Ascending aorta (tissue), 2 donors: ENCODE measurements at regions not wholly inside any gene's neighbourhood (a gene's known extent, or its start where the extent isn't known, plus 50 kb on each side); places are given as distances from the start of the nearest gene placed in this dataset.

Source experiments
- DNase-seq, 2 donors: peaks; one replicate each; pipeline ENCODE4 v3.0.0-alpha.2; 2019; ENCODE audit warnings: low spot score in 2 of 2
- H3K27ac ChIP-seq, 2 donors: fragments of 200-600 bp; sonication (generic); one replicate each; pipeline ENCODE4 v1.5.1; 2016 to 2017; ENCODE audit warnings: mild to moderate bottlenecking in 1 of 2
- H3K27me3 ChIP-seq: fragments of 200-600 bp; sonication (generic); one replicate; pipeline ENCODE4 v1.5.1; 2017
- H3K36me3 ChIP-seq, 2 donors: fragments of 200-600 bp; sonication (generic); one replicate each; pipeline ENCODE4 v1.5.1; 2016
- H3K4me1 ChIP-seq, 2 donors: fragments of 200-600 bp; sonication (generic); one replicate each; pipeline ENCODE4 v1.5.1; 2016 to 2017; ENCODE audit warnings: mild to moderate bottlenecking in 1 of 2
- H3K4me3 ChIP-seq, 2 donors: fragments of 200-600 bp; sonication (generic); one replicate each; pipeline ENCODE4 v1.5.1; 2016 to 2017; ENCODE audit warnings: mild to moderate bottlenecking in 1 of 2
- H3K9me3 ChIP-seq, 2 donors: fragments of 200-600 bp; sonication (generic); one replicate each; pipeline ENCODE4 v1.5.1; 2016
- CTCF ChIP-seq, 3 experiments: fragments of 200-600 bp in 2 of 3; fragments of 450-650 bp in 1 of 3; sonication (generic) in 2 of 3; IDR thresholded peaks; one replicate each; pipeline ENCODE4 v1.5.1; 2016 to 2019; ENCODE audit warnings: antibody characterized with exemption in 3 of 3, mild to moderate bottlenecking in 1 of 3, moderate library complexity in 1 of 3
- intact Hi-C: fragments of 100-400 bp; cut with DNase I; formaldehyde crosslinking; loops from one replicate; pipeline ENCODE4 v1.15.1; 2023

GRCh38 chr21:16389643-16390042 is 659.9 kb downstream of the USP25 start:
- DNase-seq: no peak
- Histone ChIP-seq H3K27ac (no peak overlapping the region), H3K36me3 (no peaks in the 10 kb centered on the region), H3K9me3 (no peaks in the 10 kb centered on the region), H3K4me1 (no peaks in the 10 kb centered on the region), H3K4me3 (no peak overlapping the region), H3K27me3 (no peaks in the 10 kb centered on the region)
- intact Hi-C loops: no loop called here
- TF ChIP-seq CTCF (IDR thresholded peaks at IDR 0.05): no peak

GRCh38 chr21:16395285-16395684 is 665.5 kb downstream of the USP25 start:
- Histone ChIP-seq H3K36me3 (no peaks in the 10 kb centered on the region), H3K4me3 (no peak overlapping the region), H3K27ac (no peak overlapping the region), H3K27me3 (no peaks in the 10 kb centered on the region), H3K9me3 (no peaks in the 10 kb centered on the region), H3K4me1 (no peaks in the 10 kb centered on the region)
- no peak for TF ChIP-seq CTCF (IDR thresholded peaks at IDR 0.05)
- intact Hi-C loops: no loop called here
- DNase-seq: no peak

- TF ChIP-seq CTCF (IDR thresholded peaks at IDR 0.05): no peak
- H3K4me1 ChIP-seq: no peaks in the 10 kb centered on the region
- no peak overlapping the region for H3K4me3 ChIP-seq
- intact Hi-C loops: no loop called here
- H3K36me3 ChIP-seq: no peaks in the 10 kb centered on the region
- H3K9me3 ChIP-seq: no peaks in the 10 kb centered on the region
- DNase-seq: no peak
- no peaks in the 10 kb centered on the region for H3K27me3 ChIP-seq
- H3K27ac ChIP-seq: no peak overlapping the region
These were observed 673.0 kb downstream of the USP25 start for GRCh38 chr21:16402752-16403151.

- no peaks in the 10 kb centered on the region for H3K36me3 ChIP-seq
- no peak for TF ChIP-seq CTCF (IDR thresholded peaks at IDR 0.05)
These were observed 675.0 kb downstream of the USP25 start for GRCh38 chr21:16404776-16405175.

GRCh38 chr21:16406355-16406754 is 676.6 kb downstream of the USP25 start:
- Histone ChIP-seq H3K9me3 (no peaks in the 10 kb centered on the region), H3K27me3 (no peaks in the 10 kb centered on the region)
- no peak for TF ChIP-seq CTCF (IDR thresholded peaks at IDR 0.05)

More at GRCh38 chr21:16404776-16405175, 675.0 kb downstream of the USP25 start:
- Histone ChIP-seq H3K9me3 (no peaks in the 10 kb centered on the region), H3K27me3 (no peaks in the 10 kb centered on the region), H3K27ac (no peak overlapping the region), H3K4me1 (no peaks in the 10 kb centered on the region), H3K4me3 (no peak overlapping the region)
- intact Hi-C loops: no loop called here
- DNase-seq: no peak

More at GRCh38 chr21:16406355-16406754, 676.6 kb downstream of the USP25 start:
- DNase-seq: no peak
- Histone ChIP-seq H3K27ac (no peak overlapping the region), H3K4me1 (no peaks in the 10 kb centered on the region), H3K4me3 (no peak overlapping the region), H3K36me3 (no peaks in the 10 kb centered on the region)
- intact Hi-C loops: no loop called here
